ENCODE measurements at regions not wholly inside any gene's neighbourhood (a gene's known extent, or its start where the extent isn't known, plus 50 kb on each side); places are given as distances from the start of the nearest gene placed in this dataset.
A peak's percentile ranks its signal among the peaks of the same experiment; 100 is the strongest.

DNA sequence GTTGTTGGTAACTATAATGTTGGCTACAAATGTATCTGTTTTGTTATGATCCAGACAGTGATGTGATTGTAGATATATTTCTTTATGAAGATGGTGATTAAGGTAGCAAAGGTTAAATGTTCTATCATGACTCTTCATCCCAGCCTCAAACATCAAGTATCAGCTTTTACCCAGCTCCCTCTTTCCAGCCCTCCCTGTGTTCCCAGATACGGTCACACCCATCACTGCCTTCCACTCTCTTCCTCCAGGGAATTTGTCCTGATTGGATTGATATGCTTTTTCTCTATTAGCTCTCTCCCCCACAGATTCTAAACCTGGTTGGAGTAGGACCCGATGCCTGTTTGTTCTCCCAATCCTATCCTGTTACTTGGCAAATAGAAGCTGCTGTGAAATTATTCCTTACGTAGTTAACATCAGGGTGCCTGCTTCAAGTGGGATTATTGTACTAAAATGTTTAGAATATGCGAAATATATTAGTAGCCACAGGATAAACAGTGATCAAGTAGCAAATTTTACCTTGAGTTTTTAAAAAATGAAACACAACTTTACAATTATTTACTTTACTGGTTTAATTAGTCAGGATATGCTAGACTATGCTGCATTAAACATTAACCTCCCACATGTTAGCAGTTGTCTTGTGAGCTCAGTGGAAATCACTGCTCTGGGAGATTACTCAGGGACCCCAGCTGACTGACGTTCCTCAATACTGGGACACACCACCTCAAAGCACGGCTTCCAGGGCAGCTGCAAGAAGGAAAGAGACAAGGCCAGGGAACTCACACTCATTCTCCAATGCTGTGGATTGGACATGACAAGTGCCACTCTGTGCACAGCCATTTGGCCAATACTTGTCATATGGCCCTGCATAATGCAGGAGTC lies 165.3 kb downstream of the ALX1 start:
- Mint-ChIP-seq H3K36me3 (ENCODE audit: low read depth) (no peaks in the 10 kb centered on the region), H3K4me1 (no peaks in the 10 kb centered on the region), H3K27ac (ENCODE audit: unreplicated experiment) (no peak overlapping the region), H3K9me3 (no peaks in the 10 kb centered on the region), H3K27me3 (ENCODE audit: low read depth) (peaks cover 3% of the 10 kb centered on the region), H3K4me3 (no peak overlapping the region)
- TF ChIP-seq, protein P1, sequence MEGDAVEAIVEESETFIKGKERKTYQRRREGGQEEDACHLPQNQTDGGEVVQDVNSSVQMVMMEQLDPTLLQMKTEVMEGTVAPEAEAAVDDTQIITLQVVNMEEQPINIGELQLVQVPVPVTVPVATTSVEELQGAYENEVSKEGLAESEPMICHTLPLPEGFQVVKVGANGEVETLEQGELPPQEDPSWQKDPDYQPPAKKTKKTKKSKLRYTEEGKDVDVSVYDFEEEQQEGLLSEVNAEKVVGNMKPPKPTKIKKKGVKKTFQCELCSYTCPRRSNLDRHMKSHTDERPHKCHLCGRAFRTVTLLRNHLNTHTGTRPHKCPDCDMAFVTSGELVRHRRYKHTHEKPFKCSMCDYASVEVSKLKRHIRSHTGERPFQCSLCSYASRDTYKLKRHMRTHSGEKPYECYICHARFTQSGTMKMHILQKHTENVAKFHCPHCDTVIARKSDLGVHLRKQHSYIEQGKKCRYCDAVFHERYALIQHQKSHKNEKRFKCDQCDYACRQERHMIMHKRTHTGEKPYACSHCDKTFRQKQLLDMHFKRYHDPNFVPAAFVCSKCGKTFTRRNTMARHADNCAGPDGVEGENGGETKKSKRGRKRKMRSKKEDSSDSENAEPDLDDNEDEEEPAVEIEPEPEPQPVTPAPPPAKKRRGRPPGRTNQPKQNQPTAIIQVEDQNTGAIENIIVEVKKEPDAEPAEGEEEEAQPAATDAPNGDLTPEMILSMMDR (conservative IDR thresholded peaks at IDR 0.05), result no peak
- no peak for DNase-seq (ENCODE audit: low read depth, low spot score)

DNA sequence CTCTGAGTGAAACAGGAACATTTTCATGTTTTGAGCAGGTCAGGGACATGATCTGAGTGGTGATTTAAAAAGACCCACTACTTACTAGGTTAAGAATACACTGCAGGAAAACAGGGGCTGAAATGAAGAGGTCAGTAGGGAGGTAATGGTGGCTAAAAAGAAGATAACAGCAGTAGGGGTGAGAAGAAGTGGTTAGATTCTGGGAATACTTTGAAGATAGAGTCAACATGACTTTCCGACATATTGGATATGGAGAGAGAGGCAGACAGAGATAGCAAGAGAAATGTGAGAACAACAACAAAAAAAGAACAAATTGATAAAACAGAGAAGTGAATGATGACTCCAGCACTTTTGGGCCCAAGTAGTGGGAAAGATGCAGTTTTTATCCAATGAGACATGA lies 168.0 kb downstream of the ALX1 start:
- Mint-ChIP-seq H3K9me3 (no peaks in the 10 kb centered on the region), H3K27me3 (ENCODE audit: low read depth) (peaks cover 3% of the 10 kb centered on the region), H3K4me1 (no peaks in the 10 kb centered on the region), H3K27ac (ENCODE audit: unreplicated experiment) (no peak overlapping the region), H3K4me3 (no peak overlapping the region), H3K36me3 (ENCODE audit: low read depth) (no peaks in the 10 kb centered on the region)
- TF ChIP-seq, protein P1 (conservative IDR thresholded peaks at IDR 0.05), result no peak
- DNase-seq (ENCODE audit: low read depth, low spot score), result no peak

DNA sequence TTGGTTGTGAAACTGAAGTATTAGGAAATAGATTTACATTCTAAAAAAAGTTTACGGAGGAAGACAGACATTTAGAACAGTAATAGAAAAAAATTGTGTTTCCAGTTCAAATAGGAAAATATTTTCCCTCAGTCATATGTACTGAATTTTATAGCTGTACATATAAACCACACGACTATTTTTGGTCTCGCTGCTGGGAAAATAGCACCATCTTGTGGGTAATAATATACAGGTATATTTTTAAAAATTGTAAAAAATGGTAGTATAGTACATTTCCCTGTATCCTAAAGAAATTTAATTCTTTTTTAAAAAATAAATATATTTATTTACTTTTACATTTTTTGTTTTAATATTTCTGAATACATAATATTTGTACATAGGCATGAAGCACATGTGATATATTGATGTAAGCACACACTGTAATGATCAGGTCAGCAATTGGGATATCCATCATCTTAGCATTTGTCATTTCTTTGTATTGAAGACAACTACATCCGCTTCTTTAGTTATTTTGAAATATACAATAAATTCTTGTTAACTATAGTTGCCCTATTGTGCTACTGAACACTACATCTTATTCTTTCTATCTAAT lies 168.6 kb downstream of the ALX1 start:
- H3K4me3 Mint-ChIP-seq, result no peak overlapping the region
- H3K27me3 Mint-ChIP-seq (ENCODE audit: low read depth), result peaks cover 3% of the 10 kb centered on the region
- no peaks in the 10 kb centered on the region for H3K36me3 Mint-ChIP-seq (ENCODE audit: low read depth)
- TF ChIP-seq, protein P1 (conservative IDR thresholded peaks at IDR 0.05), result peak; percentile 74
- no peaks in the 10 kb centered on the region for H3K4me1 Mint-ChIP-seq
- DNase-seq (ENCODE audit: low read depth, low spot score), result no peak
- no peaks in the 10 kb centered on the region for H3K9me3 Mint-ChIP-seq
- H3K27ac Mint-ChIP-seq (ENCODE audit: unreplicated experiment), result no peak overlapping the region

DNA sequence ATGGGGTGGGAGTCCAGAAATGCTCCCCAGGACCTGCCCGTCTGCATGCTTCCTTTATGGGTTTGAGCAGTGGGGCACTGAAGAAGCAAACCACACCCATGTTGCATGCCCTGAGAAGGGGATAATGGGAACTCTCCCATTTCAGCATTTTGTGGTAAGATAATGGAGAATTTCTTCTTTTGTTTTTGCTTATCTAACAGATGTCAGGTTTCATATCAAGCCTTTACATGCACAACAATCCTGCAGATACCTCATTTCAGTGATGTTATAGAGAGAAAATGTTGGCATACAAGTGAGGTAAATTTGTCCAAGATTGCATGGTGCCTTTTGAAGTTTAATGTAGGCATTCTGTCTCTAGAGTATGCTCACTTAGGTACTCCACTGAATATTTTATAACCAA lies 177.0 kb downstream of the ALX1 start:
- H3K4me1 Mint-ChIP-seq, result no peaks in the 10 kb centered on the region
- no peak overlapping the region for H3K27ac Mint-ChIP-seq (ENCODE audit: unreplicated experiment)
- no peaks in the 10 kb centered on the region for H3K27me3 Mint-ChIP-seq (ENCODE audit: low read depth)
- no peak for DNase-seq (ENCODE audit: low read depth, low spot score)
- TF ChIP-seq, protein P1 (conservative IDR thresholded peaks at IDR 0.05), result no peak
- no peak overlapping the region for H3K4me3 Mint-ChIP-seq
- no peaks in the 10 kb centered on the region for H3K9me3 Mint-ChIP-seq
- no peaks in the 10 kb centered on the region for H3K36me3 Mint-ChIP-seq (ENCODE audit: low read depth)

DNA sequence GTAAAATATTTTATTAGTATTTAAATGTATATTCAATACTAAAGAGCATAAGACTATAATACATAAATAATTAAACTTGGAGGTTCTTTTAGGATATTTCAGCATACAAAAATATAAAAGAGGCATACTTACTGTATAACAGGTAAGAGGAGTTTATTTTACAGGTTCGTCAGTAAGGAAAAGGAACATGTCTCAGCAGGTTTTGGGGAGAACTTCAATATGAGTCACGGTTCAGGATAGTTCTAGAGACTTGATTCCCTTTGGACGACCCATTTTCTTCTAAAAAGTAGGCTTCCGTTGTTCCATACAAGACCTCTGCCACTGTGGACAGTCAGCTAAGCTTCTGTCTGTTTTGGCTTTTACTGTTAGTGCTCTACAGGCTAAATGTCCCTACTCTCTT lies 181.1 kb downstream of the ALX1 start:
- no peak for DNase-seq (ENCODE audit: low read depth, low spot score)
- H3K4me1 Mint-ChIP-seq, result no peaks in the 10 kb centered on the region
- no peaks in the 10 kb centered on the region for H3K27me3 Mint-ChIP-seq (ENCODE audit: low read depth)
- no peak overlapping the region for H3K27ac Mint-ChIP-seq (ENCODE audit: unreplicated experiment)
- H3K36me3 Mint-ChIP-seq (ENCODE audit: low read depth), result no peaks in the 10 kb centered on the region
- no peak overlapping the region for H3K4me3 Mint-ChIP-seq
- TF ChIP-seq, protein P1 (conservative IDR thresholded peaks at IDR 0.05), result no peak
- no peaks in the 10 kb centered on the region for H3K9me3 Mint-ChIP-seq
